Natural killer cell (primary cell): ENCODE measurements at regions not wholly inside any gene's neighbourhood (a gene's known extent, or its start where the extent isn't known, plus 50 kb on each side); places are given as distances from the start of the nearest gene placed in this dataset.

Experiments
- ATAC-seq, 3 donors: fragments of 150-1000 bp in 2 of 3; fragments of 200-7000 bp in 1 of 3; cut with Tn5 transposase; 1 replicate in 1 of 3; 2 replicates in 2 of 3; pipeline ENCODE4 v1.10.0; 2021; ENCODE audit warnings: mild to moderate bottlenecking in 2 of 3, moderate library complexity in 2 of 3
- DNase-seq, 2 donors: peaks; one replicate each; pipeline versions ENCODE4 v3.0.0 to v3.0.0-alpha.2; 2013 to 2021; ENCODE audit warnings: mixed read lengths in 1 of 2
- H3K27ac ChIP-seq: one replicate; pipeline ENCODE4 v1.5.1; 2013; ENCODE audit warnings: mild to moderate bottlenecking, low read length
- H3K27me3 ChIP-seq: one replicate; pipeline ENCODE4 v1.6.1; 2013; ENCODE audit warnings: low read length; ENCODE audit not compliant: control insufficient read depth, insufficient read depth
- H3K36me3 ChIP-seq: one replicate; pipeline ENCODE4 v1.6.1; 2013; ENCODE audit warnings: low read length; ENCODE audit not compliant: control insufficient read depth, insufficient read depth
- H3K4me1 ChIP-seq: one replicate; pipeline ENCODE4 v1.6.1; 2013; ENCODE audit warnings: low read length; ENCODE audit not compliant: control insufficient read depth, insufficient read depth
- H3K4me3 ChIP-seq: one replicate; pipeline ENCODE4 v1.5.1; 2013; ENCODE audit warnings: low read length
- H3K9me3 ChIP-seq: one replicate; pipeline ENCODE4 v1.6.1; 2013; ENCODE audit warnings: low read length; ENCODE audit not compliant: control insufficient read depth, insufficient read depth
- H3K27ac Mint-ChIP-seq, 2 donors: one replicate each; pipeline ENCODE4 v1.8.0; 2022; ENCODE audit warnings: mild to moderate bottlenecking in 2 of 2, mixed read lengths in 2 of 2, moderate library complexity in 1 of 2
- H3K27me3 Mint-ChIP-seq, 2 donors: one replicate each; pipeline ENCODE4 v1.8.0; 2022; ENCODE audit warnings: low read depth in 2 of 2, mixed read lengths in 2 of 2
- H3K36me3 Mint-ChIP-seq: one replicate; pipeline ENCODE4 v1.8.0; 2022; ENCODE audit warnings: mixed read lengths
- H3K4me1 Mint-ChIP-seq, 2 donors: one replicate each; pipeline ENCODE4 v1.8.0; 2022; ENCODE audit warnings: mixed read lengths in 2 of 2
- H3K4me3 Mint-ChIP-seq: one replicate; pipeline ENCODE4 v1.8.0; 2022; ENCODE audit warnings: mild to moderate bottlenecking, moderate library complexity, mixed read lengths
- H3K9me3 Mint-ChIP-seq, 2 donors: one replicate each; pipeline ENCODE4 v1.8.0; 2022; ENCODE audit warnings: mixed read lengths in 2 of 2
- WGBS: methylation state at CpG from one replicate; pipeline ENCODE4 v1.1.7; 2013; ENCODE audit warnings: missing lambda C conversion rate; ENCODE audit not compliant: insufficient coverage; 5-methylcytosine and 5-hydroxymethylcytosine counted together
- intact Hi-C: fragments of 100-400 bp; cut with micrococcal nuclease; formaldehyde crosslinking; loops from one replicate; pipeline ENCODE4 v1.14.2; 2022
- TF ChIP-seq, protein P1 (sequence below): fragments of 200-600 bp; IDR thresholded peaks from one replicate; pipeline ENCODE4 v1.8.0; 2022; ENCODE audit warnings: antibody characterized with exemption

GRCh38 chr3:26064297-26064696, 274.4 kb downstream of the OXSM start:
- no peak overlapping the region for H3K27ac Mint-ChIP-seq
- Histone ChIP-seq H3K27ac (no peak overlapping the region), H3K27me3 (no peaks in the 10 kb centered on the region), H3K36me3 (no peaks in the 10 kb centered on the region), H3K4me3 (no peak overlapping the region), H3K9me3 (no peaks in the 10 kb centered on the region), H3K4me1 (no peaks in the 10 kb centered on the region)
- H3K9me3 Mint-ChIP-seq, result peaks cover 0 to 2% of the 10 kb centered on the region in 2 donors
- no peaks in the 10 kb centered on the region for H3K27me3 Mint-ChIP-seq
- no peak overlapping the region for H3K4me3 Mint-ChIP-seq
- ATAC-seq (no peak), DNase-seq (no peak)
- TF ChIP-seq, protein P1, sequence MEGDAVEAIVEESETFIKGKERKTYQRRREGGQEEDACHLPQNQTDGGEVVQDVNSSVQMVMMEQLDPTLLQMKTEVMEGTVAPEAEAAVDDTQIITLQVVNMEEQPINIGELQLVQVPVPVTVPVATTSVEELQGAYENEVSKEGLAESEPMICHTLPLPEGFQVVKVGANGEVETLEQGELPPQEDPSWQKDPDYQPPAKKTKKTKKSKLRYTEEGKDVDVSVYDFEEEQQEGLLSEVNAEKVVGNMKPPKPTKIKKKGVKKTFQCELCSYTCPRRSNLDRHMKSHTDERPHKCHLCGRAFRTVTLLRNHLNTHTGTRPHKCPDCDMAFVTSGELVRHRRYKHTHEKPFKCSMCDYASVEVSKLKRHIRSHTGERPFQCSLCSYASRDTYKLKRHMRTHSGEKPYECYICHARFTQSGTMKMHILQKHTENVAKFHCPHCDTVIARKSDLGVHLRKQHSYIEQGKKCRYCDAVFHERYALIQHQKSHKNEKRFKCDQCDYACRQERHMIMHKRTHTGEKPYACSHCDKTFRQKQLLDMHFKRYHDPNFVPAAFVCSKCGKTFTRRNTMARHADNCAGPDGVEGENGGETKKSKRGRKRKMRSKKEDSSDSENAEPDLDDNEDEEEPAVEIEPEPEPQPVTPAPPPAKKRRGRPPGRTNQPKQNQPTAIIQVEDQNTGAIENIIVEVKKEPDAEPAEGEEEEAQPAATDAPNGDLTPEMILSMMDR, result no peak
- no peaks in the 10 kb centered on the region for H3K4me1 Mint-ChIP-seq
- no peaks in the 10 kb centered on the region for H3K36me3 Mint-ChIP-seq
- 83% methylated on average over 1 of the region's 1 CpG for WGBS
- intact Hi-C loops, result no loop called here

DNA sequence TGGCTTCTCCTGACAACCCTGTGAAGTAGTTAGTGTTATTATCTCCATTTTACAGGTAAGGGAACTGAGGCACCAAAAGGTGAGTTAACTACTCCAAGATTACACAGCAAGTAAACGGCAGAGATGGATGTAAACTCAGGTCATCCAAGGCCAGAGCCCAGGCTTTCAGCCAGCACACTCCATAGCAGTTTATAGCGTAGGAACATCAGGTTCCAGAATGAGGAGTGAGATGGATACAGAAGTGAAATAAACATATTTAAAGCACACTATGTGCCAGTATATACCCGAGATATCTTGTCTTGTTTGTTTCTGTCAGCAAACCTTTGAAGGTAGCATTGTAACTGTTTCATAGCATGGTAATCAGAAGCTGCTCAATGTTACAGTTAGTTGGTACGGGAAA, 279.0 kb downstream of the OXSM start:
- no peaks in the 10 kb centered on the region for H3K27me3 Mint-ChIP-seq
- intact Hi-C loops, result no loop called here
- WGBS, result 82% methylated on average over 3 of the region's 4 CpGs
- ATAC-seq (no peak), DNase-seq (no peak)
- Histone ChIP-seq H3K9me3 (no peaks in the 10 kb centered on the region), H3K4me1 (no peaks in the 10 kb centered on the region), H3K27me3 (no peaks in the 10 kb centered on the region), H3K27ac (no peak overlapping the region), H3K4me3 (no peak overlapping the region), H3K36me3 (no peaks in the 10 kb centered on the region)
- H3K9me3 Mint-ChIP-seq, result peaks cover 0 to 8% of the 10 kb centered on the region in 2 donors
- H3K4me1 Mint-ChIP-seq, result no peaks in the 10 kb centered on the region
- no peak overlapping the region for H3K27ac Mint-ChIP-seq
- TF ChIP-seq, protein P1, result no peak
- H3K4me3 Mint-ChIP-seq, result no peak overlapping the region
- H3K36me3 Mint-ChIP-seq, result no peaks in the 10 kb centered on the region

- no peaks in the 10 kb centered on the region for H3K27me3 ChIP-seq
- ATAC-seq (no peak), DNase-seq (no peak)
- H3K36me3 ChIP-seq, result no peaks in the 10 kb centered on the region
- H3K4me3 Mint-ChIP-seq, result no peak overlapping the region
- intact Hi-C loops, result no loop called here
- WGBS, result 85% methylated on average over 1 of the region's 1 CpG
- no peak overlapping the region for H3K4me3 ChIP-seq
- TF ChIP-seq, protein P1, result no peak
- H3K27ac ChIP-seq, result no peak overlapping the region
- H3K9me3 ChIP-seq, result no peaks in the 10 kb centered on the region
- no peak overlapping the region for H3K27ac Mint-ChIP-seq
- H3K4me1 Mint-ChIP-seq, result no peaks in the 10 kb centered on the region
- H3K27me3 Mint-ChIP-seq, result no peaks in the 10 kb centered on the region
- H3K36me3 Mint-ChIP-seq, result no peaks in the 10 kb centered on the region
- no peaks in the 10 kb centered on the region for H3K4me1 ChIP-seq
- peaks cover 0 to 11% of the 10 kb centered on the region in 2 donors for H3K9me3 Mint-ChIP-seq
These were observed 281.0 kb downstream of the OXSM start for GRCh38 chr3:26070854-26071253.

DNA sequence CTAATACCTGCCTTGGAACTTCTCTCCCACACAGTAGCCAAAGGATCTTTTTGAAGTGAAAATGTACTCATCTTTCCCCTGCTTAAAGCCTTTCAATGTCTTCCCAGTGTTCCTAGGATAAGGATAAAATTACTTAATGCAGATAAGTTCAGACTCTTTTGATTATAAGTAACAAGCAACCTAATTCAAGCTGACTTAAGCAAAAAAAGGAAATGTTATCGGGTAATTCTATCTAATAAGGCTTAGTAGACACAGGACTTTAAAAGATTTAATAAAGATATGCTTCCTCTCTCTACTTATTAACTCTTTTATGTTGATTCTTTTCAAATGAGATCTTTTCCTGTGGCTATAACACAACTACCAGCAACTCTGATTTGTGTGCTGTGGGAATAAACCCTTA, 284.2 kb downstream of the OXSM start:
- Mint-ChIP-seq H3K27me3 (no peaks in the 10 kb centered on the region), H3K27ac (no peak overlapping the region), H3K36me3 (no peaks in the 10 kb centered on the region), H3K4me1 (no peaks in the 10 kb centered on the region), H3K9me3 (peaks cover 0 to 11% of the 10 kb centered on the region in 2 donors), H3K4me3 (no peak overlapping the region)
- no peaks in the 10 kb centered on the region for H3K9me3 ChIP-seq
- WGBS, result no CpG with 5 or more reads among the region's 1 CpG
- H3K27ac ChIP-seq, result no peak overlapping the region
- ATAC-seq, result no peak
- no peak overlapping the region for H3K4me3 ChIP-seq
- TF ChIP-seq, protein P1, result no peak
- no peaks in the 10 kb centered on the region for H3K27me3 ChIP-seq
- intact Hi-C loops, result no loop called here
- H3K36me3 ChIP-seq, result no peaks in the 10 kb centered on the region
- DNase-seq, result no peak
- H3K4me1 ChIP-seq, result no peaks in the 10 kb centered on the region
